Natural killer cell treated with Interleukin-12 subunit alpha and Interleukin-12 subunit beta and Interleukin-15 and Interleukin-18, amount 100 ng/mL, for 72 hours (primary cell): ENCODE measurements at regions not wholly inside any gene's neighbourhood (a gene's known extent, or its start where the extent isn't known, plus 50 kb on each side); places are given as distances from the start of the nearest gene placed in this dataset.

Source experiments
- ATAC-seq, 2 donors: fragments of 150-1000 bp; cut with Tn5 transposase in 1 of 2; sonication (Bioruptor Pico), chemical (Tn5 transposase) in 1 of 2; 2 replicates each; pipeline ENCODE4 v1.10.0; 2021
- DNase-seq: peaks from one replicate; pipeline ENCODE4 v3.0.0; 2022; ENCODE audit warnings: low spot score
- H3K27ac Mint-ChIP-seq, 2 donors: 1 replicate in 1 of 2; 2 replicates in 1 of 2; pipeline ENCODE4 v1.8.0; 2022; ENCODE audit warnings: mixed read lengths in 2 of 2, mild to moderate bottlenecking in 1 of 2, moderate library complexity in 1 of 2
- H3K27me3 Mint-ChIP-seq, 2 donors: 1 replicate in 1 of 2; 2 replicates in 1 of 2; pipeline ENCODE4 v1.8.0; 2022; ENCODE audit warnings: mixed read lengths in 2 of 2
- H3K36me3 Mint-ChIP-seq: one replicate; pipeline ENCODE4 v1.8.0; 2022; ENCODE audit warnings: mixed read lengths
- H3K4me1 Mint-ChIP-seq, 2 donors: 1 replicate in 1 of 2; 2 replicates in 1 of 2; pipeline ENCODE4 v1.8.0; 2022; ENCODE audit warnings: low read depth in 2 of 2, mixed read lengths in 2 of 2, mild to moderate bottlenecking in 1 of 2
- H3K4me3 Mint-ChIP-seq: one replicate; pipeline ENCODE4 v1.8.0; 2022; ENCODE audit warnings: mixed read lengths
- H3K9me3 Mint-ChIP-seq: 2 replicates; pipeline ENCODE4 v1.8.0; 2022; ENCODE audit warnings: mixed read lengths

- ATAC-seq (no peak), DNase-seq (no peak)
- Mint-ChIP-seq H3K27me3 (no peaks in the 10 kb centered on the region), H3K36me3 (no peaks in the 10 kb centered on the region), H3K9me3 (peaks cover 8% of the 10 kb centered on the region), H3K4me1 (no peaks in the 10 kb centered on the region), H3K27ac (no peak overlapping the region), H3K4me3 (no peak overlapping the region)
Observed at GRCh38 chr17:70230850-70231640, 61.7 kb downstream of the KCNJ2 start.

- no peak for DNase-seq
- no peak for ATAC-seq
- Mint-ChIP-seq H3K4me3 (no peak overlapping the region), H3K4me1 (no peaks in the 10 kb centered on the region), H3K27ac (no peak overlapping the region), H3K9me3 (peaks cover 14% of the 10 kb centered on the region), H3K27me3 (no peaks in the 10 kb centered on the region), H3K36me3 (no peaks in the 10 kb centered on the region)
Observed at GRCh38 chr17:70232466-70232865, 63.1 kb downstream of the KCNJ2 start.

GRCh38 chr17:70235252-70235651 lies 65.9 kb downstream of the KCNJ2 start:
- ATAC-seq = no peak
- no peak overlapping the region for H3K4me3 Mint-ChIP-seq
- H3K27me3 Mint-ChIP-seq = no peaks in the 10 kb centered on the region
- peaks cover 12% of the 10 kb centered on the region for H3K9me3 Mint-ChIP-seq
- no peaks in the 10 kb centered on the region for H3K36me3 Mint-ChIP-seq
- no peaks in the 10 kb centered on the region for H3K4me1 Mint-ChIP-seq
- DNase-seq = no peak
- no peak overlapping the region for H3K27ac Mint-ChIP-seq

GRCh38 chr17:70238228-70238627 lies 68.9 kb downstream of the KCNJ2 start:
- H3K27me3 Mint-ChIP-seq = no peaks in the 10 kb centered on the region
- DNase-seq (no peak), ATAC-seq (no peak)
- peaks cover 17% of the 10 kb centered on the region for H3K9me3 Mint-ChIP-seq
- no peak overlapping the region for H3K4me3 Mint-ChIP-seq
- no peak overlapping the region for H3K27ac Mint-ChIP-seq
- no peaks in the 10 kb centered on the region for H3K4me1 Mint-ChIP-seq
- H3K36me3 Mint-ChIP-seq = no peaks in the 10 kb centered on the region

- Mint-ChIP-seq H3K27ac (no peak overlapping the region), H3K9me3 (peaks cover 17% of the 10 kb centered on the region), H3K4me3 (no peak overlapping the region), H3K36me3 (no peaks in the 10 kb centered on the region), H3K27me3 (no peaks in the 10 kb centered on the region), H3K4me1 (no peaks in the 10 kb centered on the region)
- no peak for DNase-seq
- ATAC-seq = no peak
Observed at GRCh38 chr17:70238646-70239045, 69.3 kb downstream of the KCNJ2 start.

GRCh38 chr17:70239391-70239826 lies 70.1 kb downstream of the KCNJ2 start:
- no peak overlapping the region for H3K27ac Mint-ChIP-seq
- no peaks in the 10 kb centered on the region for H3K27me3 Mint-ChIP-seq
- ATAC-seq (no peak), DNase-seq (no peak)
- H3K4me3 Mint-ChIP-seq = no peak overlapping the region
- H3K36me3 Mint-ChIP-seq = no peaks in the 10 kb centered on the region
- peaks cover 21% of the 10 kb centered on the region for H3K9me3 Mint-ChIP-seq
- no peaks in the 10 kb centered on the region for H3K4me1 Mint-ChIP-seq

GRCh38 chr17:70241071-70241470 lies 71.7 kb downstream of the KCNJ2 start:
- no peak overlapping the region for H3K4me3 Mint-ChIP-seq
- DNase-seq = no peak
- no peaks in the 10 kb centered on the region for H3K4me1 Mint-ChIP-seq
- no peaks in the 10 kb centered on the region for H3K27me3 Mint-ChIP-seq
- no peak overlapping the region for H3K27ac Mint-ChIP-seq
- no peak for ATAC-seq
- peaks cover 21% of the 10 kb centered on the region for H3K9me3 Mint-ChIP-seq
- H3K36me3 Mint-ChIP-seq = no peaks in the 10 kb centered on the region

- peaks cover 11% of the 10 kb centered on the region for H3K9me3 Mint-ChIP-seq
- H3K4me3 Mint-ChIP-seq = no peak overlapping the region
- H3K36me3 Mint-ChIP-seq = no peaks in the 10 kb centered on the region
- no peak for DNase-seq
- no peak for ATAC-seq
- H3K27ac Mint-ChIP-seq = no peak overlapping the region
- H3K4me1 Mint-ChIP-seq = no peaks in the 10 kb centered on the region
- no peaks in the 10 kb centered on the region for H3K27me3 Mint-ChIP-seq
Observed at GRCh38 chr17:70242781-70243437, 73.6 kb downstream of the KCNJ2 start.

GRCh38 chr17:70251706-70252105 lies 82.4 kb downstream of the KCNJ2 start:
- H3K4me3 Mint-ChIP-seq = no peak overlapping the region
- no peak overlapping the region for H3K27ac Mint-ChIP-seq
- DNase-seq (no peak), ATAC-seq (no peak)
- H3K27me3 Mint-ChIP-seq = peaks cover 0 to 2% of the 10 kb centered on the region in 2 donors
- no peaks in the 10 kb centered on the region for H3K36me3 Mint-ChIP-seq
- no peaks in the 10 kb centered on the region for H3K9me3 Mint-ChIP-seq
- no peaks in the 10 kb centered on the region for H3K4me1 Mint-ChIP-seq

- Mint-ChIP-seq H3K9me3 (no peaks in the 10 kb centered on the region), H3K27ac (no peak overlapping the region), H3K27me3 (peaks cover 0 to 5% of the 10 kb centered on the region in 2 donors), H3K4me1 (no peaks in the 10 kb centered on the region), H3K4me3 (no peak overlapping the region), H3K36me3 (no peaks in the 10 kb centered on the region)
- DNase-seq (no peak), ATAC-seq (no peak)
Observed at GRCh38 chr17:70254735-70255460, 85.6 kb downstream of the KCNJ2 start.

- Mint-ChIP-seq H3K27me3 (peaks cover 0 to 5% of the 10 kb centered on the region in 2 donors), H3K4me3 (no peak overlapping the region), H3K4me1 (no peaks in the 10 kb centered on the region), H3K36me3 (no peaks in the 10 kb centered on the region), H3K9me3 (no peaks in the 10 kb centered on the region), H3K27ac (no peak overlapping the region)
- no peak for ATAC-seq
- no peak for DNase-seq
Observed at GRCh38 chr17:70256751-70257150, 87.4 kb downstream of the KCNJ2 start.

- ATAC-seq (no peak), DNase-seq (no peak)
- no peaks in the 10 kb centered on the region for H3K9me3 Mint-ChIP-seq
- H3K4me3 Mint-ChIP-seq = no peak overlapping the region
- no peak overlapping the region for H3K27ac Mint-ChIP-seq
- H3K4me1 Mint-ChIP-seq = no peaks in the 10 kb centered on the region
- peaks cover 0 to 5% of the 10 kb centered on the region in 2 donors for H3K27me3 Mint-ChIP-seq
- no peaks in the 10 kb centered on the region for H3K36me3 Mint-ChIP-seq
Observed at GRCh38 chr17:70258465-70258864, 89.1 kb downstream of the KCNJ2 start.

- Mint-ChIP-seq H3K36me3 (no peaks in the 10 kb centered on the region), H3K4me3 (no peak overlapping the region), H3K27me3 (peaks cover 0 to 5% of the 10 kb centered on the region in 2 donors), H3K27ac (no peak overlapping the region), H3K9me3 (no peaks in the 10 kb centered on the region), H3K4me1 (no peaks in the 10 kb centered on the region)
- DNase-seq (no peak), ATAC-seq (no peak)
Observed at GRCh38 chr17:70259400-70259799, 90.1 kb downstream of the KCNJ2 start.

- H3K36me3 Mint-ChIP-seq = no peaks in the 10 kb centered on the region
- no peak overlapping the region for H3K27ac Mint-ChIP-seq
Observed at GRCh38 chr17:70261170-70261569, 91.8 kb downstream of the KCNJ2 start.

More at GRCh38 chr17:70261170-70261569, 91.8 kb downstream of the KCNJ2 start:
- Mint-ChIP-seq H3K27me3 (peaks cover 0 to 5% of the 10 kb centered on the region in 2 donors), H3K4me1 (no peaks in the 10 kb centered on the region), H3K9me3 (peaks cover 6% of the 10 kb centered on the region), H3K4me3 (no peak overlapping the region)
- ATAC-seq (no peak), DNase-seq (no peak)
